Smooth muscle cell (in vitro differentiated cells): ENCODE measurements at regions not wholly inside any gene's neighbourhood (a gene's known extent, or its start where the extent isn't known, plus 50 kb on each side); places are given as distances from the start of the nearest gene placed in this dataset.

ENCODE experiments used
- DNase-seq: peaks from one replicate; lab custom pipeline; 2025; ENCODE audit not compliant: unreplicated experiment; lab: John Stamatoyannopoulos, UW
- H2AFZ ChIP-seq: fragments of 200-600 bp; sonication (generic); 2 replicates; pipeline ENCODE4 v1.6.0; 2016; ENCODE audit warnings: antibody characterized with exemption, low read depth, mild to moderate bottlenecking
- H3F3A ChIP-seq: fragments of 200-600 bp; sonication (generic); 2 replicates; pipeline ENCODE4 v1.6.0; 2017; ENCODE audit warnings: antibody characterized with exemption, low read depth
- H3K27ac ChIP-seq: fragments of 200-600 bp; sonication (generic); 2 replicates; pipeline ENCODE4 v1.5.1; 2016; ENCODE audit warnings: low read depth, mild to moderate bottlenecking
- H3K27me3 ChIP-seq: fragments of 200-600 bp; sonication (generic); 2 replicates; pipeline ENCODE4 v1.6.1; 2016; ENCODE audit warnings: low read depth, mild to moderate bottlenecking
- H3K36me3 ChIP-seq: fragments of 200-600 bp; sonication (generic); 2 replicates; pipeline ENCODE4 v1.5.1; 2016; ENCODE audit warnings: low read depth
- H3K4me1 ChIP-seq: fragments of 200-600 bp; sonication (generic); 2 replicates; pipeline ENCODE4 v1.5.1; 2016; ENCODE audit warnings: low read depth
- H3K4me2 ChIP-seq: fragments of 200-600 bp; sonication (generic); 2 replicates; pipeline ENCODE4 v1.6.0; 2016; ENCODE audit warnings: mild to moderate bottlenecking
- H3K4me3 ChIP-seq: fragments of 200-600 bp; sonication (generic); 2 replicates; pipeline ENCODE4 v1.5.1; 2016; ENCODE audit warnings: mild to moderate bottlenecking
- H3K79me2 ChIP-seq: fragments of 200-600 bp; sonication (generic); 2 replicates; pipeline ENCODE4 v1.6.0; 2016; ENCODE audit warnings: low read depth, mild to moderate bottlenecking
- H3K9ac ChIP-seq: fragments of 200-600 bp; sonication (generic); 2 replicates; pipeline ENCODE4 v1.6.0; 2016; ENCODE audit warnings: low read depth
- H3K9me3 ChIP-seq: fragments of 200-600 bp; sonication (generic); replicated peaks from 2 replicates; pipeline ENCODE4 v1.5.1; 2016; ENCODE audit warnings: low read depth
- H4K20me1 ChIP-seq: fragments of 200-600 bp; sonication (generic); 2 replicates; pipeline ENCODE4 v1.6.0; 2016; ENCODE audit warnings: low read depth
- WGBS: methylation state at CpG from one replicate; pipeline ENCODE4 v1.1.7; 2016; ENCODE audit warnings: low lambda C conversion rate; 5-methylcytosine and 5-hydroxymethylcytosine counted together
- TF ChIP-seq, protein P1 (sequence below): fragments of 200-600 bp; sonication (generic); IDR thresholded peaks from 2 replicates; pipeline ENCODE4 v1.5.1; 2017; ENCODE audit warnings: borderline replicate concordance, mild to moderate bottlenecking, antibody characterized with exemption; ENCODE audit not compliant: insufficient read depth, poor library complexity, severe bottlenecking

DNA sequence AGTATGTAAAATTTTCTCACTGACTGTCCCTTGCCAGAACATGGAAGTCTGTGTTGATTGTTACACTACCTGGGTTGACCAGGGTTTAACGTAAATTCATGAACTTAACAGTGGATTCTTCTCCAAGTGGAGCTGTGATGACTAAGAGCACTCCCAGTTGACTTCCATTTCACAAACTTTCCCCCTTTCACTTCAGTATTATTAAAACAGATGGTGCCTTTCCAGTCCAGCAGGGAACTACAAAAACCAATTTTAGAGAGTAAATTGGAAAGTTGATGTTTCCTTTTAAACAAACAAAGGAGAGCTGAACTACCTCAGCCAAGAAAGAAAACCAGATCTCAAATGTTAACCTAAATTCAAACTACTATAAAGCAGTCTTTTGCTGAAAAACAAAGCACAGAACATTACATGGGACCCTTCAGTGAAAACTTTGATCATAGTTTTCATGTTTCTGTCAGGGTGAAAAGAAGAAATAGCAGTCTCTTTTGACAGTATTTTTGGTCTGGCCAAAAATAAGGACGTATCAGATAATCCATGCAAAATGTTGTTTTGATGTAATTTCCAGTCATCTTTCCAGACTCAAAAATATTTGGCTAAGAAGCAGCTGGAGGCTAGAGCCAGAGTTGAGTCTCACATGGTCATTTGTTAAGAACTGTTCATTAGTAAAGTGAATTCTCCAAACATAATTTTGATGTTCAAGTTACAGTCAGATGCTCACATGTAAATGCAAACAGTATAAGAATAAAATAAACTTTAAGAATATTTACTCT is 479.9 kb upstream of the AKR1E2 start:
- Histone ChIP-seq H3K9me3 (no peaks in the 10 kb centered on the region), H3K4me2 (no peak overlapping the region), H3K4me3 (no peak overlapping the region), H3K4me1 (no peaks in the 10 kb centered on the region), H3K27ac (peak overlapping the region; percentile 94), H3F3A (peaks cover 22% of the 10 kb centered on the region), H2AFZ (peak overlapping the region; percentile 13), H3K36me3 (no peaks in the 10 kb centered on the region), H3K9ac (peak overlapping the region; percentile 69), H3K27me3 (no peaks in the 10 kb centered on the region), H4K20me1 (no peaks in the 10 kb centered on the region), H3K79me2 (no peaks in the 10 kb centered on the region)
- DNase-seq: no peak
- TF ChIP-seq, protein P1, sequence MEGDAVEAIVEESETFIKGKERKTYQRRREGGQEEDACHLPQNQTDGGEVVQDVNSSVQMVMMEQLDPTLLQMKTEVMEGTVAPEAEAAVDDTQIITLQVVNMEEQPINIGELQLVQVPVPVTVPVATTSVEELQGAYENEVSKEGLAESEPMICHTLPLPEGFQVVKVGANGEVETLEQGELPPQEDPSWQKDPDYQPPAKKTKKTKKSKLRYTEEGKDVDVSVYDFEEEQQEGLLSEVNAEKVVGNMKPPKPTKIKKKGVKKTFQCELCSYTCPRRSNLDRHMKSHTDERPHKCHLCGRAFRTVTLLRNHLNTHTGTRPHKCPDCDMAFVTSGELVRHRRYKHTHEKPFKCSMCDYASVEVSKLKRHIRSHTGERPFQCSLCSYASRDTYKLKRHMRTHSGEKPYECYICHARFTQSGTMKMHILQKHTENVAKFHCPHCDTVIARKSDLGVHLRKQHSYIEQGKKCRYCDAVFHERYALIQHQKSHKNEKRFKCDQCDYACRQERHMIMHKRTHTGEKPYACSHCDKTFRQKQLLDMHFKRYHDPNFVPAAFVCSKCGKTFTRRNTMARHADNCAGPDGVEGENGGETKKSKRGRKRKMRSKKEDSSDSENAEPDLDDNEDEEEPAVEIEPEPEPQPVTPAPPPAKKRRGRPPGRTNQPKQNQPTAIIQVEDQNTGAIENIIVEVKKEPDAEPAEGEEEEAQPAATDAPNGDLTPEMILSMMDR: no peak
- 65% methylated on average over 2 of the region's 2 CpGs for WGBS

DNA sequence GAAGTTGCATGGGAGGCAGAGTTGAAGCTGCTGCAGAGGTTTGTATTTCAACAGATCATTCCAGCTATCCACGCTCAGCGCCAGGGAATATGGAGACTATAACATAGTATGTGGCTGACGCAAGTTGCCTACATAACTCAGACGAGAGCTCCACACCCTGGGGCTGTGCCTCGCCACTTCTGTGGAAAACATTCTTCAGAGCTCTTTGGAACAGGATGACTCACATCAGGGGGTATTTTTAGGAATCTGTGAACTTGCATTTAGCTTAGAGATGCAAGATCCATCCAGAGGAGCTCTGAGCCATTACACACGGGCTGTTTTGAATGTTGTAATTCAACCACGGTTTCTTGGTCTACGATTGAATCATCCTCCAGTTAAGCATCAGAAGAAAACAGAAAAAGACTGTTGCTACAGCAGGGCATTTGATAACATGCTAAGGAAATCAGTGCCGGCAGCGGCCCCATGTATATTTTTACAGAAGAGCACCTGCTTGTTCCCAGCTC is 481.5 kb upstream of the AKR1E2 start:
- H3K4me3 ChIP-seq: no peak overlapping the region
- no peak overlapping the region for H2AFZ ChIP-seq
- TF ChIP-seq, protein P1: no peak

DNA sequence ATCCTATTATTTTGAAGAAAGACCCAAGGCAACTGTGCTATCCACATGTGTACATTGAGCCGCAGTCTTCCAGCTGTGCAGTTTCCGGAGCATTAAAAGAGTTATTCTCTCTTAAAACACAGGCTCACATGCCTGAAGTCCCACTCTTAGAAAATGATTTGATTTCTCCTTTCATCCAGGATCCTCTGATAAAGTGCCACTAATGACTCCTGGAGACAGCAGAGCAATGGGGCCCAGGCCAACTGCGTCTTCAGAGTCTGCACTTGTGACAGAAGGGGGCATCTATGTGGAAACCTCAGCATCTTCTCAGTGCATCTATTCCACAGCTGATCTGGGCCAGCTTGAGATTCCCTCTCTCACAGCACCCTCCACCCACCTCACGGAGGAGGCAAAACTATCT is 482.1 kb upstream of the AKR1E2 start:
- H3K27ac ChIP-seq: peak overlapping the region; percentile 94
- H3K79me2 ChIP-seq: no peaks in the 10 kb centered on the region
- H3K4me2 ChIP-seq: peak overlapping the region; percentile 62
- H3K4me3 ChIP-seq: no peak overlapping the region
- H3K36me3 ChIP-seq: no peaks in the 10 kb centered on the region
- H3K27me3 ChIP-seq: no peaks in the 10 kb centered on the region
- TF ChIP-seq, protein P1: no peak
- H3F3A ChIP-seq: peaks cover 20% of the 10 kb centered on the region
- no peaks in the 10 kb centered on the region for H4K20me1 ChIP-seq
- H3K9me3 ChIP-seq: no peaks in the 10 kb centered on the region
- H3K9ac ChIP-seq: peak overlapping the region; percentile 69
- 66% methylated on average over 4 of the region's 4 CpGs for WGBS
- no peak overlapping the region for H2AFZ ChIP-seq
- DNase-seq: no peak
- H3K4me1 ChIP-seq: no peaks in the 10 kb centered on the region

More for the DNA sequence above, 481.5 kb upstream of the AKR1E2 start:
- Histone ChIP-seq H3K36me3 (no peaks in the 10 kb centered on the region), H3K4me1 (no peaks in the 10 kb centered on the region), H3K27ac (peak overlapping the region; percentile 94), H3K4me2 (peak overlapping the region; percentile 62), H3K9ac (peak overlapping the region; percentile 69), H4K20me1 (no peaks in the 10 kb centered on the region), H3F3A (peaks cover 20% of the 10 kb centered on the region), H3K79me2 (no peaks in the 10 kb centered on the region), H3K27me3 (no peaks in the 10 kb centered on the region), H3K9me3 (no peaks in the 10 kb centered on the region)
- peak; percentile 30 for DNase-seq
- WGBS: 2% methylated on average over 10 of the region's 10 CpGs
